ENCODE measurements at regions not wholly inside any gene's neighbourhood (a gene's known extent, or its start where the extent isn't known, plus 50 kb on each side); places are given as distances from the start of the nearest gene placed in this dataset.

GRCh38 chr11:70631624-70632047 is 233.3 kb downstream of the CTTN start:
- no peak for DNase-seq
- Histone ChIP-seq H3K36me3 (no peaks in the 10 kb centered on the region), H3K4me3 (no peak overlapping the region), H3K9me3 (no peaks in the 10 kb centered on the region), H3K4me1 (no peaks in the 10 kb centered on the region), H3K27ac (no peak overlapping the region), H3K27me3 (no peaks in the 10 kb centered on the region)
- no peak for TF ChIP-seq CTCF (IDR thresholded peaks at IDR 0.05)
- no peak for TF ChIP-seq POLR2A (IDR thresholded peaks at IDR 0.05)
- intact Hi-C loops (cut with DNase I; ENCODE audit: low total_unique reads) = no loop called here

GRCh38 chr11:70633610-70634009 is 235.3 kb downstream of the CTTN start:
- Histone ChIP-seq H3K4me3 (no peak overlapping the region), H3K27ac (no peak overlapping the region), H3K36me3 (no peaks in the 10 kb centered on the region), H3K9me3 (no peaks in the 10 kb centered on the region), H3K4me1 (no peaks in the 10 kb centered on the region), H3K27me3 (no peaks in the 10 kb centered on the region)
- DNase-seq = no peak
- intact Hi-C loops (cut with DNase I; ENCODE audit: low total_unique reads) = no loop called here
- TF ChIP-seq CTCF (IDR thresholded peaks at IDR 0.05) = no peak

- intact Hi-C loops (cut with DNase I; ENCODE audit: low total_unique reads) = no loop called here
- no peak overlapping the region for H3K4me3 ChIP-seq
- TF ChIP-seq POLR2A (IDR thresholded peaks at IDR 0.05) (no peak), CTCF (IDR thresholded peaks at IDR 0.05) (no peak)
- no peaks in the 10 kb centered on the region for H3K27me3 ChIP-seq
- H3K36me3 ChIP-seq = no peaks in the 10 kb centered on the region
- no peaks in the 10 kb centered on the region for H3K4me1 ChIP-seq
- no peaks in the 10 kb centered on the region for H3K9me3 ChIP-seq
- H3K27ac ChIP-seq = no peak overlapping the region
- no peak for DNase-seq
Measured at GRCh38 chr11:70636659-70637058, 238.3 kb downstream of the CTTN start.

GRCh38 chr11:70637186-70637800 is 239.0 kb downstream of the CTTN start:
- no peak for DNase-seq
- H3K27ac ChIP-seq = no peak overlapping the region
- H3K4me1 ChIP-seq = no peaks in the 10 kb centered on the region
- TF ChIP-seq CTCF (IDR thresholded peaks at IDR 0.05) (no peak), POLR2A (IDR thresholded peaks at IDR 0.05) (no peak)
- no peaks in the 10 kb centered on the region for H3K27me3 ChIP-seq
- H3K4me3 ChIP-seq = no peak overlapping the region
- intact Hi-C loops (cut with DNase I; ENCODE audit: low total_unique reads) = no loop called here
- no peaks in the 10 kb centered on the region for H3K9me3 ChIP-seq
- H3K36me3 ChIP-seq = no peaks in the 10 kb centered on the region

- Histone ChIP-seq H3K27ac (no peak overlapping the region), H3K9me3 (no peaks in the 10 kb centered on the region), H3K36me3 (no peaks in the 10 kb centered on the region), H3K4me1 (no peaks in the 10 kb centered on the region), H3K4me3 (no peak overlapping the region), H3K27me3 (no peaks in the 10 kb centered on the region)
- intact Hi-C loops (cut with DNase I; ENCODE audit: low total_unique reads) = no loop called here
- TF ChIP-seq CTCF (IDR thresholded peaks at IDR 0.05) (no peak), POLR2A (IDR thresholded peaks at IDR 0.05) (no peak)
- no peak for DNase-seq
Measured at GRCh38 chr11:70637949-70638583, 239.7 kb downstream of the CTTN start.
